ENCODE measurements at regions not wholly inside any gene's neighbourhood (a gene's known extent, or its start where the extent isn't known, plus 50 kb on each side); places are given as distances from the start of the nearest gene placed in this dataset.

DNA sequence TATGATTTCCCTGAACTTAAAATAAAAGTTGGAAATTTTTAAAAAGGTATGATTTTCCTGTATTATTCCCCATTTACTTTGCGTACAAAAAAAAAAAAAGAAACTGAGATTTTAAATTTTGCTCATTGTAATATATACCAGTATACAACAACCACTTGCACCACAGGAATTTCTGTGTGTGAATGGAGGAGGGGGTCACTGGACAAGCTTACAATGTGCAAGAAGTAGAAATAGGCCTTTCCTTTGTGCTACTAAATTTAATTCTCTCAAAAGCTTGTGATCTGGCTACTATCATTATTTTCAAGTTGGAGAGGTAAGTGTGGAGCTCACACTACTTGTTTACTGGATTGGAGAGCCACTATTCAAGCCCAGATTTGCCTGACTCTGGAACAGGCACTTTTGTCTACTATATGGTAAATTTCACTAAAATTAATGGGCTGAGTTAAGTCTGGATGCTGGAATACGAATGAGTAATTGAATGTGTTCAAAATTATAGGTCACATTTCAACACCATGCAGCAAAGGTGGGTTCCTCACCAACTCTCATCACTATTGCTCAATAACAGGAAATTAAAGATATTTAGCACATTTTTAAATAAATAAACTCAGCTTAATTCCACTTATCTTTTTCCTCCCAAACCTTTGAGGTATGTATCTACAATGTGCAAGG lies 148.0 kb upstream of the MBNL1 start:
- no peak for TF ChIP-seq POLR2AphosphoS5 (IDR thresholded peaks at IDR 0.05)
- TF ChIP-seq CTCF (IDR thresholded peaks at IDR 0.05): no peak
- TF ChIP-seq POLR2A (IDR thresholded peaks at IDR 0.05): no peak
